Activated CD4-positive, alpha-beta memory T cell treated with anti-CD3 and anti-CD28 coated beads, Interleukin-2, amount 10 ng/mL, durations not matched to agents 7 days and 5 days (primary cell): ENCODE measurements at regions not wholly inside any gene's neighbourhood (a gene's known extent, or its start where the extent isn't known, plus 50 kb on each side); places are given as distances from the start of the nearest gene placed in this dataset.

ENCODE experiments used
- CTCF ChIA-PET: fragments of 350-600 bp; sonication (Branson Sonifier 250); formaldehyde crosslinking; loops from one replicate; lab custom pipeline; 2021; ENCODE audit warnings: antibody characterized with exemption, inconsistent platforms; lab: Charles Lee
- POLR2A ChIA-PET: fragments of 350-600 bp; sonication (Branson Sonifier 250); formaldehyde crosslinking; loops from one replicate; lab custom pipeline; 2021; ENCODE audit warnings: antibody characterized with exemption; lab: Charles Lee
- DNase-seq: peaks from one replicate; pipeline ENCODE4 v3.0.0-alpha.2; 2020
- H3K27ac Mint-ChIP-seq: one replicate; pipeline ENCODE4 v1.8.0; 2021; ENCODE audit warnings: mild to moderate bottlenecking, mixed read lengths
- H3K27me3 Mint-ChIP-seq: one replicate; pipeline ENCODE4 v1.8.0; 2021; ENCODE audit warnings: mixed read lengths
- H3K36me3 Mint-ChIP-seq: one replicate; pipeline ENCODE4 v1.8.0; 2021; ENCODE audit warnings: low read depth, mixed read lengths
- H3K4me1 Mint-ChIP-seq: one replicate; pipeline ENCODE4 v1.8.0; 2021; ENCODE audit warnings: mixed read lengths
- H3K4me3 Mint-ChIP-seq: one replicate; pipeline ENCODE4 v1.8.0; 2021; ENCODE audit warnings: mild to moderate bottlenecking, mixed read lengths
- H3K9me3 Mint-ChIP-seq: one replicate; pipeline ENCODE4 v1.8.0; 2021; ENCODE audit warnings: mixed read lengths

- Mint-ChIP-seq H3K4me3 (no peak overlapping the region), H3K36me3 (no peaks in the 10 kb centered on the region), H3K27ac (no peak overlapping the region), H3K9me3 (no peaks in the 10 kb centered on the region), H3K4me1 (no peaks in the 10 kb centered on the region), H3K27me3 (no peaks in the 10 kb centered on the region)
- POLR2A ChIA-PET: no interaction called here
- no peak for DNase-seq
- CTCF ChIA-PET: interaction anchor here (1.5 kb wide), 1 partner anchor 889 kb away, joined by 3 read pairs; no protein-coding TSS in a partner anchor
Measured at GRCh38 chr9:73680831-73681230, 529.2 kb downstream of the ANXA1 start.

GRCh38 chr9:73682789-73683188 is 531.1 kb downstream of the ANXA1 start:
- Mint-ChIP-seq H3K27ac (no peak overlapping the region), H3K9me3 (no peaks in the 10 kb centered on the region), H3K4me1 (no peaks in the 10 kb centered on the region), H3K27me3 (no peaks in the 10 kb centered on the region), H3K4me3 (no peak overlapping the region), H3K36me3 (no peaks in the 10 kb centered on the region)
- ChIA-PET POLR2A (no interaction called here), CTCF (interaction anchor here (1.4 kb wide), 1 partner anchor 482 kb away, joined by 3 read pairs; no protein-coding TSS in a partner anchor)
- DNase-seq: no peak

GRCh38 chr9:73683862-73684591 is 532.4 kb downstream of the ANXA1 start:
- no peaks in the 10 kb centered on the region for H3K36me3 Mint-ChIP-seq
- POLR2A ChIA-PET: no interaction called here
- DNase-seq: no peak
- H3K9me3 Mint-ChIP-seq: no peaks in the 10 kb centered on the region
- no peak overlapping the region for H3K27ac Mint-ChIP-seq
- CTCF ChIA-PET: interaction anchor here (1.4 kb wide), 1 partner anchor 483 kb away, joined by 3 read pairs; no protein-coding TSS in a partner anchor
- H3K4me1 Mint-ChIP-seq: no peaks in the 10 kb centered on the region
- no peaks in the 10 kb centered on the region for H3K27me3 Mint-ChIP-seq
- H3K4me3 Mint-ChIP-seq: no peak overlapping the region

- POLR2A ChIA-PET: no interaction called here
- H3K27ac Mint-ChIP-seq: no peak overlapping the region
- CTCF ChIA-PET: no interaction called here
Measured at GRCh38 chr9:73684601-73685000, 532.9 kb downstream of the ANXA1 start.

GRCh38 chr9:73685786-73686185 is 534.1 kb downstream of the ANXA1 start:
- no peaks in the 10 kb centered on the region for H3K27me3 Mint-ChIP-seq
- no peaks in the 10 kb centered on the region for H3K4me1 Mint-ChIP-seq
- H3K9me3 Mint-ChIP-seq: no peaks in the 10 kb centered on the region
- no peak overlapping the region for H3K27ac Mint-ChIP-seq
- H3K4me3 Mint-ChIP-seq: no peak overlapping the region
- no peak for DNase-seq
- ChIA-PET POLR2A (no interaction called here), CTCF (no interaction called here)
- no peaks in the 10 kb centered on the region for H3K36me3 Mint-ChIP-seq

More at GRCh38 chr9:73684601-73685000, 532.9 kb downstream of the ANXA1 start:
- Mint-ChIP-seq H3K36me3 (no peaks in the 10 kb centered on the region), H3K27me3 (no peaks in the 10 kb centered on the region), H3K9me3 (no peaks in the 10 kb centered on the region), H3K4me3 (no peak overlapping the region), H3K4me1 (no peaks in the 10 kb centered on the region)
- no peak for DNase-seq

- no peak overlapping the region for H3K4me3 Mint-ChIP-seq
- H3K4me1 Mint-ChIP-seq: no peaks in the 10 kb centered on the region
- CTCF ChIA-PET: no interaction called here
- no peaks in the 10 kb centered on the region for H3K36me3 Mint-ChIP-seq
- no peak for DNase-seq
- no peak overlapping the region for H3K27ac Mint-ChIP-seq
- H3K27me3 Mint-ChIP-seq: no peaks in the 10 kb centered on the region
- POLR2A ChIA-PET: no interaction called here
- H3K9me3 Mint-ChIP-seq: no peaks in the 10 kb centered on the region
Measured at GRCh38 chr9:73689051-73689870, 537.6 kb downstream of the ANXA1 start.

- no peak for DNase-seq
- Mint-ChIP-seq H3K4me1 (no peaks in the 10 kb centered on the region), H3K27me3 (no peaks in the 10 kb centered on the region), H3K9me3 (no peaks in the 10 kb centered on the region), H3K27ac (no peak overlapping the region), H3K36me3 (no peaks in the 10 kb centered on the region), H3K4me3 (no peak overlapping the region)
- CTCF ChIA-PET: no interaction called here
- POLR2A ChIA-PET: no interaction called here
Measured at GRCh38 chr9:73701415-73702057, 549.9 kb downstream of the ANXA1 start.

- H3K4me3 Mint-ChIP-seq: no peak overlapping the region
- no peaks in the 10 kb centered on the region for H3K27me3 Mint-ChIP-seq
- POLR2A ChIA-PET: no interaction called here
- no peaks in the 10 kb centered on the region for H3K9me3 Mint-ChIP-seq
- CTCF ChIA-PET: no interaction called here
- DNase-seq: no peak
- no peaks in the 10 kb centered on the region for H3K36me3 Mint-ChIP-seq
- H3K27ac Mint-ChIP-seq: no peak overlapping the region
- no peaks in the 10 kb centered on the region for H3K4me1 Mint-ChIP-seq
Measured at GRCh38 chr9:73714294-73714693, 562.6 kb downstream of the ANXA1 start.

- no peak for DNase-seq
- no peaks in the 10 kb centered on the region for H3K9me3 Mint-ChIP-seq
- no peaks in the 10 kb centered on the region for H3K36me3 Mint-ChIP-seq
- H3K27me3 Mint-ChIP-seq: no peaks in the 10 kb centered on the region
- H3K27ac Mint-ChIP-seq: no peak overlapping the region
- ChIA-PET CTCF (no interaction called here), POLR2A (no interaction called here)
- H3K4me1 Mint-ChIP-seq: no peaks in the 10 kb centered on the region
- no peak overlapping the region for H3K4me3 Mint-ChIP-seq
Measured at GRCh38 chr9:73715591-73715990, 563.9 kb downstream of the ANXA1 start.

- Mint-ChIP-seq H3K36me3 (no peaks in the 10 kb centered on the region), H3K9me3 (no peaks in the 10 kb centered on the region), H3K4me3 (no peak overlapping the region), H3K4me1 (no peaks in the 10 kb centered on the region), H3K27ac (no peak overlapping the region), H3K27me3 (no peaks in the 10 kb centered on the region)
- POLR2A ChIA-PET: no interaction called here
- CTCF ChIA-PET: no interaction called here
- DNase-seq: no peak
Measured at GRCh38 chr9:73719660-73720059, 568.0 kb downstream of the ANXA1 start.

- ChIA-PET POLR2A (no interaction called here), CTCF (no interaction called here)
- no peak for DNase-seq
- H3K36me3 Mint-ChIP-seq: no peaks in the 10 kb centered on the region
- H3K27ac Mint-ChIP-seq: no peak overlapping the region
- H3K4me3 Mint-ChIP-seq: no peak overlapping the region
- H3K4me1 Mint-ChIP-seq: no peaks in the 10 kb centered on the region
- no peaks in the 10 kb centered on the region for H3K27me3 Mint-ChIP-seq
- no peaks in the 10 kb centered on the region for H3K9me3 Mint-ChIP-seq
Measured at GRCh38 chr9:73720601-73721000, 568.9 kb downstream of the ANXA1 start.

- Mint-ChIP-seq H3K4me1 (no peaks in the 10 kb centered on the region), H3K27me3 (no peaks in the 10 kb centered on the region), H3K27ac (no peak overlapping the region), H3K9me3 (peaks cover 3% of the 10 kb centered on the region), H3K4me3 (no peak overlapping the region), H3K36me3 (no peaks in the 10 kb centered on the region)
- POLR2A ChIA-PET: no interaction called here
- CTCF ChIA-PET: no interaction called here
- no peak for DNase-seq
Measured at GRCh38 chr9:73736270-73736669, 584.6 kb downstream of the ANXA1 start.
